ENCODE measurements at regions not wholly inside any gene's neighbourhood (a gene's known extent, or its start where the extent isn't known, plus 50 kb on each side); places are given as distances from the start of the nearest gene placed in this dataset.
A peak's percentile ranks its signal among the peaks of the same experiment; 100 is the strongest.

GRCh38 chr3:72632129-72632528 is 216.1 kb downstream of the SHQ1 start:
- Histone ChIP-seq H3K27me3 (ENCODE audit: control insufficient read depth, insufficient read depth, low read length) (no peaks in the 10 kb centered on the region), H3K27ac (ENCODE audit: insufficient read depth, low read length, poor library complexity, severe bottlenecking) (no peak overlapping the region), H3K4me1 (ENCODE audit: control insufficient read depth, insufficient read depth, low read length, poor library complexity, severe bottlenecking) (peaks cover 11% of the 10 kb centered on the region), H3K4me3 (ENCODE audit: low read depth, low read length) (no peak overlapping the region), H3K36me3 (ENCODE audit: control insufficient read depth, insufficient read depth, low read length) (no peaks in the 10 kb centered on the region), H3K9me3 (ENCODE audit: control insufficient read depth in 2 of 2, low read length in 2 of 2) (no peaks in the 10 kb centered on the region)
- no peak for ATAC-seq (ENCODE audit: low read depth in 2 of 2)
- Mint-ChIP-seq H3K9me3 (peaks cover 0 to 3% (median 0%) of the 10 kb centered on the region in 7 donors), H3K27ac (no peak overlapping the region), H3K36me3 (no peaks in the 10 kb centered on the region), H3K27me3 (no peaks in the 10 kb centered on the region), H3K4me1 (peaks cover 8 to 26% (median 21%) of the 10 kb centered on the region in 4 donors), H3K4me3 (no peak overlapping the region)
- DNase-seq: no peak

GRCh38 chr3:72630969-72631344 is 217.3 kb downstream of the SHQ1 start:
- Mint-ChIP-seq H3K27me3 (no peaks in the 10 kb centered on the region), H3K4me1 (peaks cover 10 to 29% (median 21%) of the 10 kb centered on the region in 4 donors), H3K9me3 (peaks cover 0 to 3% (median 0%) of the 10 kb centered on the region in 7 donors), H3K4me3 (no peak overlapping the region), H3K27ac (no peak overlapping the region), H3K36me3 (no peaks in the 10 kb centered on the region)
- ATAC-seq (ENCODE audit: low read depth in 2 of 2) (no peak), DNase-seq (no peak)
- Histone ChIP-seq H3K36me3 (ENCODE audit: control insufficient read depth, insufficient read depth, low read length) (no peaks in the 10 kb centered on the region), H3K4me1 (ENCODE audit: control insufficient read depth, insufficient read depth, low read length, poor library complexity, severe bottlenecking) (peaks cover 11% of the 10 kb centered on the region), H3K27me3 (ENCODE audit: control insufficient read depth, insufficient read depth, low read length) (no peaks in the 10 kb centered on the region), H3K9me3 (ENCODE audit: control insufficient read depth in 2 of 2, low read length in 2 of 2) (no peaks in the 10 kb centered on the region), H3K27ac (ENCODE audit: insufficient read depth, low read length, poor library complexity, severe bottlenecking) (no peak overlapping the region), H3K4me3 (ENCODE audit: low read depth, low read length) (no peak overlapping the region)

GRCh38 chr3:72630327-72630968 is 217.8 kb downstream of the SHQ1 start:
- no peaks in the 10 kb centered on the region for H3K36me3 ChIP-seq (ENCODE audit: control insufficient read depth, insufficient read depth, low read length)
- ATAC-seq (ENCODE audit: low read depth in 2 of 2) (no peak), DNase-seq (no peak)
- H3K9me3 Mint-ChIP-seq: peaks cover 0 to 3% (median 0%) of the 10 kb centered on the region in 7 donors
- no peaks in the 10 kb centered on the region for H3K9me3 ChIP-seq (ENCODE audit: control insufficient read depth in 2 of 2, low read length in 2 of 2)
- no peaks in the 10 kb centered on the region for H3K27me3 ChIP-seq (ENCODE audit: control insufficient read depth, insufficient read depth, low read length)
- H3K4me3 ChIP-seq (ENCODE audit: low read depth, low read length): no peak overlapping the region
- H3K27ac Mint-ChIP-seq: peak overlapping the region in 2 of 3 donors; percentile 6 to 65
- H3K4me1 Mint-ChIP-seq: peaks cover 10 to 29% (median 21%) of the 10 kb centered on the region in 4 donors
- H3K27me3 Mint-ChIP-seq: no peaks in the 10 kb centered on the region
- H3K4me1 ChIP-seq (ENCODE audit: control insufficient read depth, insufficient read depth, low read length, poor library complexity, severe bottlenecking): peaks cover 11% of the 10 kb centered on the region
- no peak overlapping the region for H3K4me3 Mint-ChIP-seq
- no peak overlapping the region for H3K27ac ChIP-seq (ENCODE audit: insufficient read depth, low read length, poor library complexity, severe bottlenecking)
- no peaks in the 10 kb centered on the region for H3K36me3 Mint-ChIP-seq

DNA sequence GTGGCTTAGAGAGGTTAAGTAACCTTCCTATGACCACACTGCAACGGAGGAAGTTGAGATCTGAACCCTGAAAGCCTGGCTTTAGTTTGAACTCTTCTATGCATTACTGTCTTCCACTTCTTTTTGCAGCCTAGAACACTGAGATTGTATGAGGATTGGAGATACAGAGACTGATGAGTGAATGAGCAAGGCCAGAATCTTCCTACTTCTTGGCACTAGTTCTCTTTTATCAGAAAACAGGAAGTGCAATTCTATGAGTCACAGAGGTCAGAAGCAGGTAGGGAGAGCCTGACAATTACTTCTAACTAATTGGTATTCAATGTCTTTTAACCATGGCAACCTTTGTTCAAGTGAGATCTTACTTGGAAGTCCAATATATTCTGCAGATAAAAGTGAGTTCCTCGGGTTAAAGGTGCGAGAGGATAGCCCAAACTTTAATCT is 219.0 kb downstream of the SHQ1 start:
- H3K36me3 Mint-ChIP-seq: no peaks in the 10 kb centered on the region
- no peaks in the 10 kb centered on the region for H3K27me3 Mint-ChIP-seq
- peak in 1 of 3 donors; percentile 72 for DNase-seq

GRCh38 chr3:72628065-72628464 is 220.2 kb downstream of the SHQ1 start:
- Histone ChIP-seq H3K27ac (ENCODE audit: insufficient read depth, low read length, poor library complexity, severe bottlenecking) (no peak overlapping the region), H3K4me1 (ENCODE audit: control insufficient read depth, insufficient read depth, low read length, poor library complexity, severe bottlenecking) (peaks cover 11% of the 10 kb centered on the region), H3K36me3 (ENCODE audit: control insufficient read depth, insufficient read depth, low read length) (no peaks in the 10 kb centered on the region), H3K4me3 (ENCODE audit: low read depth, low read length) (no peak overlapping the region), H3K9me3 (ENCODE audit: control insufficient read depth in 2 of 2, low read length in 2 of 2) (no peaks in the 10 kb centered on the region), H3K27me3 (ENCODE audit: control insufficient read depth, insufficient read depth, low read length) (no peaks in the 10 kb centered on the region)
- peak overlapping the region in 1 of 3 donors; percentile 70 for H3K27ac Mint-ChIP-seq
- H3K36me3 Mint-ChIP-seq: no peaks in the 10 kb centered on the region
- peaks cover 0 to 3% (median 0%) of the 10 kb centered on the region in 7 donors for H3K9me3 Mint-ChIP-seq
- no peak for ATAC-seq (ENCODE audit: low read depth in 2 of 2)
- no peaks in the 10 kb centered on the region for H3K27me3 Mint-ChIP-seq
- no peak overlapping the region for H3K4me3 Mint-ChIP-seq
- no peak for DNase-seq
- peaks cover 10 to 23% (median 18%) of the 10 kb centered on the region in 4 donors for H3K4me1 Mint-ChIP-seq

More for the DNA sequence above, 219.0 kb downstream of the SHQ1 start:
- H3K36me3 ChIP-seq (ENCODE audit: control insufficient read depth, insufficient read depth, low read length): no peaks in the 10 kb centered on the region
- peaks cover 0 to 3% (median 0%) of the 10 kb centered on the region in 7 donors for H3K9me3 Mint-ChIP-seq
- H3K27me3 ChIP-seq (ENCODE audit: control insufficient read depth, insufficient read depth, low read length): no peaks in the 10 kb centered on the region
- H3K4me3 Mint-ChIP-seq: peak overlapping the region in 1 of 4 donors; percentile 35
- H3K27ac Mint-ChIP-seq: peak overlapping the region; percentile 45 to 88 (median 76)
- peaks cover 11% of the 10 kb centered on the region for H3K4me1 ChIP-seq (ENCODE audit: control insufficient read depth, insufficient read depth, low read length, poor library complexity, severe bottlenecking)
- peak overlapping the region; percentile 37 for H3K27ac ChIP-seq (ENCODE audit: insufficient read depth, low read length, poor library complexity, severe bottlenecking)
- H3K4me3 ChIP-seq (ENCODE audit: low read depth, low read length): no peak overlapping the region
- H3K4me1 Mint-ChIP-seq: peaks cover 10 to 25% (median 19%) of the 10 kb centered on the region in 4 donors
- ATAC-seq (ENCODE audit: low read depth in 2 of 2): peak; percentile 67 to 73
- H3K9me3 ChIP-seq (ENCODE audit: control insufficient read depth in 2 of 2, low read length in 2 of 2): no peaks in the 10 kb centered on the region

GRCh38 chr3:72627271-72627670 is 221.0 kb downstream of the SHQ1 start:
- H3K4me1 Mint-ChIP-seq: peaks cover 10 to 23% (median 18%) of the 10 kb centered on the region in 4 donors
- no peak overlapping the region for H3K4me3 ChIP-seq (ENCODE audit: low read depth, low read length)
- peaks cover 0 to 5% (median 0%) of the 10 kb centered on the region in 7 donors for H3K9me3 Mint-ChIP-seq
- no peak overlapping the region for H3K4me3 Mint-ChIP-seq
- H3K4me1 ChIP-seq (ENCODE audit: control insufficient read depth, insufficient read depth, low read length, poor library complexity, severe bottlenecking): peaks cover 11% of the 10 kb centered on the region
- H3K27ac ChIP-seq (ENCODE audit: insufficient read depth, low read length, poor library complexity, severe bottlenecking): no peak overlapping the region
- H3K27me3 ChIP-seq (ENCODE audit: control insufficient read depth, insufficient read depth, low read length): no peaks in the 10 kb centered on the region
- no peaks in the 10 kb centered on the region for H3K9me3 ChIP-seq (ENCODE audit: control insufficient read depth in 2 of 2, low read length in 2 of 2)
- ATAC-seq (ENCODE audit: low read depth in 2 of 2) (no peak), DNase-seq (peak in 1 of 3 donors; percentile 18)
- H3K36me3 ChIP-seq (ENCODE audit: control insufficient read depth, insufficient read depth, low read length): no peaks in the 10 kb centered on the region
- no peaks in the 10 kb centered on the region for H3K36me3 Mint-ChIP-seq
- peak overlapping the region in 2 of 3 donors; percentile 3 to 70 for H3K27ac Mint-ChIP-seq
- no peaks in the 10 kb centered on the region for H3K27me3 Mint-ChIP-seq

GRCh38 chr3:72625602-72626337 is 222.5 kb downstream of the SHQ1 start:
- ATAC-seq (ENCODE audit: low read depth in 2 of 2): no peak
- DNase-seq: no peak
- peaks cover 0 to 9% (median 0%) of the 10 kb centered on the region in 7 donors for H3K9me3 Mint-ChIP-seq
- Histone ChIP-seq H3K4me1 (ENCODE audit: control insufficient read depth, insufficient read depth, low read length, poor library complexity, severe bottlenecking) (peaks cover 11% of the 10 kb centered on the region), H3K9me3 (ENCODE audit: control insufficient read depth in 2 of 2, low read length in 2 of 2) (no peaks in the 10 kb centered on the region), H3K27me3 (ENCODE audit: control insufficient read depth, insufficient read depth, low read length) (no peaks in the 10 kb centered on the region), H3K4me3 (ENCODE audit: low read depth, low read length) (no peak overlapping the region), H3K36me3 (ENCODE audit: control insufficient read depth, insufficient read depth, low read length) (no peaks in the 10 kb centered on the region), H3K27ac (ENCODE audit: insufficient read depth, low read length, poor library complexity, severe bottlenecking) (no peak overlapping the region)
- H3K36me3 Mint-ChIP-seq: no peaks in the 10 kb centered on the region
- H3K27ac Mint-ChIP-seq: no peak overlapping the region
- no peak overlapping the region for H3K4me3 Mint-ChIP-seq
- peaks cover under 1% of the 10 kb centered on the region for H3K27me3 Mint-ChIP-seq
- H3K4me1 Mint-ChIP-seq: peaks cover 10 to 23% (median 18%) of the 10 kb centered on the region in 4 donors
